Hypothalamus (tissue), 51 donors: ENCODE measurements at regions not wholly inside any gene's neighbourhood (a gene's known extent, or its start where the extent isn't known, plus 50 kb on each side); places are given as distances from the start of the nearest gene placed in this dataset.
"Not testable (repeated sequence)": the region's sequence is repeated elsewhere in the genome, so short reads cannot be mapped to it uniquely, and the experiment has no call there.

Experiments used
- DNase-seq, 51 donors: peaks; one replicate each; lab custom pipeline; 2025; lab: John Stamatoyannopoulos, UW

GRCh38 chr10:100660365-100660764, 85.0 kb upstream of the PAX2 start:
- no peak for DNase-seq

- DNase-seq, result no peak
These were observed 84.4 kb upstream of the PAX2 start for GRCh38 chr10:100660945-100661344.

- DNase-seq, result no peak
These were observed 83.9 kb upstream of the PAX2 start for GRCh38 chr10:100661520-100661919.

DNA sequence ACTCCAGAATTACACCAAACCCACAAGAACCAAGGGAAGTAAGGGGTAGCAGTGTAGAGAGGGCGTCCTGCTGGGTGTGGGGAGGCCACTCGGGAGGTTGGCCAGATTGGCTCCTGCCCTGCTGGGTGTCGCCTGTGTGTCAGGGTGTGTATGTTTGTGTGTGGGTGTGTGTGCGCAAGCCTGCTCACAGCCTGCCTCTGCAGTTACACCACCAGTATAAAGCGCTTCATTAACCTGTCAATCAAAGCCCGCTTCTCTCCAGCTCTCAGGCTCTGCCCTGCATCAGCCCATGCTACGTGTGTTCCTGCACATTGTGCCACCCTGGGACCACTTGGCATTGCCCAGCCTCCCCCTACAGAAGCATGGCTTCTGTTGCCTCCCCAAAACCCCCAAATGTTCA, 83.3 kb upstream of the PAX2 start:
- no peak for DNase-seq

- no peak for DNase-seq
These were observed 80.8 kb upstream of the PAX2 start for GRCh38 chr10:100664316-100665149.

- not testable (repeated sequence) for DNase-seq
These were observed 78.7 kb upstream of the PAX2 start for GRCh38 chr10:100666634-100667033.

GRCh38 chr10:100669616-100670015, 75.8 kb upstream of the PAX2 start:
- no peak for DNase-seq

DNA sequence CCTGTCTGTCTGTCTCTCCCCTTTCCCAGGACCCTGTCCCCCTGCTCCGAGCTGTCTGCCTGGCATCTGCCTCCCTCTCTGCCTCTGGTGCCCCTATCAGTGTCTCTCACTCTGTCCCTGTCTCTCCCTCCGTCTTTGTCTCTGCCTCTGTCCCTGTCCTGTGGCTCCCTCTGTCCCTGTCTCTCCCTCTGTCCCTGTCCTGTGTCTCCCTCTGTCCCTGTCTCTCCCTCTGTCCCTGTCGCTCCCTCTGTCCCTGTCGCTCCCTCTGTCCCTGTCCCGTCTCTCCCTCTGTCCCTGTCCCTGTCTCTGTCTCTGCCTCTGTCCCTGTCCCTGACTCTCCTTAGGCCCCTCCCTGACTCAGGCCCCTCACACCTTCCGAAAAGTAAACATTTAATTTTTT, 75.0 kb upstream of the PAX2 start:
- DNase-seq, result no peak

DNA sequence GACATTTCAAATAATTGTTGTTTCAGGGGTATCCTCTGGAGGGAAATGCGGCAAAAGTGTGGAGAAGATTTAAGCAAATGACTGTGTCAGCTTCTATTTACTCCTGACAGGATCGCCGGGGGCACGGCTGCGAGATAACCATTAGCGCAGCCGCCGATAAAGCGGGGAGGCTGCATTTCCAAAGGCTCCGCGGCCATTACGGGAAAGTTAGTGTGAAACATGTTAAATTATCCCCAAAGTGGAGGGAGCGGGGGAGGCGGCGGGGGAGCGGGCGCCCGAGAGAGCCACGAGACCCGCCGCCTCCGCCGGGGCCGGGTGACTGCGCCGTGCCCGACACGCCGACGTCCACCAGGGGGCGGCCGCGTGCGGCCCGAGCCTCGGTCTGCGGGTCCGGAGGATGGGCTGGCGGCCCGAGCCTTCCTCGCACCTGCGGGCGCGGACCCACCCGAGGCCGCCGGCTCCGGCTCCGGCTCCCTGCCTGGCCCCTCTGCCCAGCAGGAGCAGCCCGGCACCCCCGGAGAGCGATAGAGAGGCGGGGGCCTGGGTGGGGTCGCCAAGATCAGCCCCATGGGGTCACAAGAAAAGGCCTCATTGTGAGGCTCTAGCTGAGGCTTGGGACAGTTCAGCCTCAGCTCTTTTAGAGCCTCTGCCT, 74.4 kb upstream of the PAX2 start:
- DNase-seq, result peak in 3 of 51 donors; percentile 0 to 25 (median 14)

DNA sequence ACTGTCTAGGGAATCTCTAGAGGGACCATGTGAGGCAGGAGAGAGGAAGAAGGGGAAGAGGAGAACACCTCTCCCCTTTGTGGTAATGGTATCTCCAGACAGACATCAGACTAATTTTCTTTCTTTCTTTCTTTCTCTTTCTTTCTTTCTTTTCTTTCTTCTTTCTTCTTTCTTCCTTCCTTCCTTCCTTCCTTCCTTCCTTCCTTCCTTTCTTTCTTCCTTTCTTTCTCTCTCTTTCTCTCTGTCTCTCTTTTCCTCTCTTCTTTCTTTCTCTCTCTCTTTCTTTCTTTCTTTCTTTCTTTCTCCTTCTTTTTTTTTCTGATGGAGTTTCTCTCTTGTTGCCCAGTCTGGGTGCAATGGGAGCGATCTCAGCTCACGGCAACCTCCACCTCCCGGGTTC, 73.2 kb upstream of the PAX2 start:
- no peak for DNase-seq

DNA sequence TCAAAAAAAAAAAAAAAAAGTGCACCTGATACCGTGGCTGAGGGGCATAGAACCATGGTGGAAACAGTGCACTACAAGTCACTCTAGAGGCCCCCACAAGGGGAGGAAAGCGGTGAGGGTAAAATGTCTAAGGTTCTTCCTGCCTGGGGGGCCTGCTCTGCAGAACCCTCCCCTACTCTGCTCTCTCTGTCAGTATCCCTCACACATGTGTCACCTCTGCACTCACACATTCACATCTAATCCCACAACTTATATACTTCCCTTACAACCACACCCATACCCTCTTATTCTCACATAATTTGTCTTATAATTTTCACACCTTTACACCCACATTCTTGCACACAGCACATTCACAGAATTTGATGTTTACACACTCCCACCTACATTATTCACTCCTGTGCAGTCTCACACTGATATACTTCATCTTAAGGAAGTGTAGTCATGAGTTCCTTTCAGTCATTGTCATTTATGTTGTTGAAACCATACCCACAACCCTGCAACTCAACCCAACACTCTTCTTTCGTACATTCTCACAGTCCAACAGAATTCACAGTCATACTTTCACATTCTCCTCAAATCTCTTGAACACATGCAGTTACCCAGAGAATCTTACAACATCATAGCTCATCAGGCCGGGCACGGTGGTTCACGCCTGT, 68.0 kb upstream of the PAX2 start:
- DNase-seq, result no peak

DNA sequence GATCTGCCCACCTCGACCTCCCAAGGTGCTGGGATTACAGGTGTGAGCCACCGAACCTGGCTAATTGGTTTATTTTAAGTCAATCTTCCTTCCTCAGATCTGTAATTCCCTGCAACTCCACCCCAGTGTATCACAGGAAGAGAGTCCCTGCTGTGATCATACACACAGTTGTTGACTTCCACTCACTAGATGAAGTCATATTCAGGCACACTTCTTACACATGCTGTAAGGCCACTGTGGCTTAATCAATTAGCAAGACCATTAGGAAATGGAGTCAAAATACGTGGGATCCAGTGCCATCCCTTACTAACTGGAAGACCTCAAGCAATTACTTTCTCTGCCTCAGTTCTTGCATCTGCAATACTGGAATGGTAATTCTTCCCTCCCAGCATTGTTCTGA, 66.1 kb upstream of the PAX2 start:
- DNase-seq, result no peak

DNA sequence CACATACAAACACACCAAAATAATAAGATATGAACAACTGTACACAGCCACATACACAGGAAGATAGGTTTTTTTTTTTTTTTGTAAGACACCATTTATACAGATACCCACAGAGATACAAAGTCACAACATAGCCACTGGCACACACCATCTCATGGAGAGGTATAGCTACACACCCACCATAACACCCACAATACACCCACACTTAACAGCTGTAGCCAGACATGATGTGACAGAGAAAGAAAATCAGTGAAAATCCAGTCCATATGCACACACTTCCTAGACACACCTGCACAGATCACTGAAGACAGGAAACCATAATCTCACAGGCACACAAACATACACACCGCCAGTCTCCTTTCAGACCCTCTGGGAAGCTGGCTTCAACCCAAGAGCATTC, 62.4 kb upstream of the PAX2 start:
- no peak for DNase-seq

- DNase-seq, result no peak
These were observed 61.7 kb upstream of the PAX2 start for GRCh38 chr10:100683545-100684300.

GRCh38 chr10:100684688-100685235, 60.6 kb upstream of the PAX2 start:
- DNase-seq, result no peak

GRCh38 chr10:100685331-100685730, 60.1 kb upstream of the PAX2 start:
- DNase-seq, result no peak

GRCh38 chr10:100687143-100688003, 58.0 kb upstream of the PAX2 start:
- DNase-seq, result no peak

GRCh38 chr10:100688201-100688600, 57.2 kb upstream of the PAX2 start:
- no peak for DNase-seq

DNA sequence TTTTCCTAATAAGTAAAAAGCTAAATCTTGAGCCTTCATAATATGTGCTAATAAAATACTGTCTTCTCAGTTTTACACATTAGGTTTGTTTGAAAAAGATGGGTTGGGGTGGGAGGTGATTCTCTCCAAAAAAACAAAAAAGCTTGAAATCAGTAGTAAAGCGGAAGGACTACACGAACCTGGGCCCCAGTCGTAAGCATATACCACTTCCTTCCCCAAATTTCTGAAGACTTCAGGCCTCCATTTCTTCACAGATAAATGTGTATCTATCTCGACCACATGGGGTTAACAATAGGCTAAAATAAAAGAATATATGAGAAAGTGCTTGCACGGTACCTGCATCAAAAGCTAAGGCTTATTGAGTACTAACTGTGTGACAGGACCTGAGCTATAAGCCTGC, 51.6 kb upstream of the PAX2 start:
- DNase-seq, result no peak
